ENCODE measurements at regions not wholly inside any gene's neighbourhood (a gene's known extent, or its start where the extent isn't known, plus 50 kb on each side); places are given as distances from the start of the nearest gene placed in this dataset.

GRCh38 chr20:11221046-11221445 lies 547.2 kb upstream of the JAG1 start:
- Histone ChIP-seq H3K27me3 (ENCODE audit: control insufficient read depth in 3 of 3, insufficient read depth in 3 of 3, low read length in 3 of 3) (no peaks in the 10 kb centered on the region), H3K27ac (ENCODE audit: low read depth, low read length) (no peak overlapping the region), H3K36me3 (ENCODE audit: control insufficient read depth in 3 of 3, insufficient read depth in 3 of 3, low read length in 3 of 3) (no peaks in the 10 kb centered on the region), H3K9me3 (ENCODE audit: control insufficient read depth in 3 of 3, low read length in 3 of 3) (no peaks in the 10 kb centered on the region), H3K4me3 (ENCODE audit: low read length in 3 of 3) (no peak overlapping the region), H3K9ac (ENCODE audit: low read depth in 1 of 3, low read length in 3 of 3) (no peak overlapping the region), H3K4me1 (ENCODE audit: control insufficient read depth in 3 of 3, insufficient read depth in 3 of 3, low read length in 3 of 3) (peaks cover 0 to 3% (median 0%) of the 10 kb centered on the region in 3 donors)

GRCh38 chr20:11222243-11222642 lies 548.4 kb upstream of the JAG1 start:
- Histone ChIP-seq H3K27ac (ENCODE audit: low read depth, low read length) (no peak overlapping the region), H3K4me1 (ENCODE audit: control insufficient read depth in 3 of 3, insufficient read depth in 3 of 3, low read length in 3 of 3) (peaks cover 0 to 3% (median 0%) of the 10 kb centered on the region in 3 donors)

GRCh38 chr20:11227602-11228001 lies 553.8 kb upstream of the JAG1 start:
- Histone ChIP-seq H3K27me3 (ENCODE audit: control insufficient read depth in 3 of 3, insufficient read depth in 3 of 3, low read length in 3 of 3) (no peaks in the 10 kb centered on the region), H3K27ac (ENCODE audit: low read depth, low read length) (no peak overlapping the region), H3K9ac (ENCODE audit: low read depth in 1 of 3, low read length in 3 of 3) (no peak overlapping the region), H3K4me1 (ENCODE audit: control insufficient read depth in 3 of 3, insufficient read depth in 3 of 3, low read length in 3 of 3) (peaks cover 5 to 9% (median 8%) of the 10 kb centered on the region in 3 donors), H3K36me3 (ENCODE audit: control insufficient read depth in 3 of 3, insufficient read depth in 3 of 3, low read length in 3 of 3) (no peaks in the 10 kb centered on the region), H3K4me3 (ENCODE audit: low read length in 3 of 3) (no peak overlapping the region), H3K9me3 (ENCODE audit: control insufficient read depth in 3 of 3, low read length in 3 of 3) (no peaks in the 10 kb centered on the region)

More at GRCh38 chr20:11222243-11222642, 548.4 kb upstream of the JAG1 start:
- Histone ChIP-seq H3K36me3 (ENCODE audit: control insufficient read depth in 3 of 3, insufficient read depth in 3 of 3, low read length in 3 of 3) (no peaks in the 10 kb centered on the region), H3K9ac (ENCODE audit: low read depth in 1 of 3, low read length in 3 of 3) (no peak overlapping the region), H3K4me3 (ENCODE audit: low read length in 3 of 3) (no peak overlapping the region), H3K9me3 (ENCODE audit: control insufficient read depth in 3 of 3, low read length in 3 of 3) (no peaks in the 10 kb centered on the region), H3K27me3 (ENCODE audit: control insufficient read depth in 3 of 3, insufficient read depth in 3 of 3, low read length in 3 of 3) (no peaks in the 10 kb centered on the region)

- Histone ChIP-seq H3K27ac (ENCODE audit: low read depth, low read length) (no peak overlapping the region), H3K36me3 (ENCODE audit: control insufficient read depth in 3 of 3, insufficient read depth in 3 of 3, low read length in 3 of 3) (no peaks in the 10 kb centered on the region), H3K4me3 (ENCODE audit: low read length in 3 of 3) (no peak overlapping the region)
Measured at GRCh38 chr20:11229772-11230171, 556.0 kb upstream of the JAG1 start.

GRCh38 chr20:11230999-11231398 lies 557.2 kb upstream of the JAG1 start:
- Histone ChIP-seq H3K4me3 (ENCODE audit: low read length in 3 of 3) (no peak overlapping the region), H3K9me3 (ENCODE audit: control insufficient read depth in 3 of 3, low read length in 3 of 3) (no peaks in the 10 kb centered on the region), H3K4me1 (ENCODE audit: control insufficient read depth in 3 of 3, insufficient read depth in 3 of 3, low read length in 3 of 3) (peaks cover 7 to 9% (median 8%) of the 10 kb centered on the region in 3 donors), H3K9ac (ENCODE audit: low read depth in 1 of 3, low read length in 3 of 3) (no peak overlapping the region), H3K27ac (ENCODE audit: low read depth, low read length) (no peak overlapping the region), H3K36me3 (ENCODE audit: control insufficient read depth in 3 of 3, insufficient read depth in 3 of 3, low read length in 3 of 3) (no peaks in the 10 kb centered on the region), H3K27me3 (ENCODE audit: control insufficient read depth in 3 of 3, insufficient read depth in 3 of 3, low read length in 3 of 3) (no peaks in the 10 kb centered on the region)

More at GRCh38 chr20:11229772-11230171, 556.0 kb upstream of the JAG1 start:
- Histone ChIP-seq H3K9me3 (ENCODE audit: control insufficient read depth in 3 of 3, low read length in 3 of 3) (no peaks in the 10 kb centered on the region), H3K27me3 (ENCODE audit: control insufficient read depth in 3 of 3, insufficient read depth in 3 of 3, low read length in 3 of 3) (no peaks in the 10 kb centered on the region), H3K4me1 (ENCODE audit: control insufficient read depth in 3 of 3, insufficient read depth in 3 of 3, low read length in 3 of 3) (peaks cover 5 to 9% (median 8%) of the 10 kb centered on the region in 3 donors), H3K9ac (ENCODE audit: low read depth in 1 of 3, low read length in 3 of 3) (no peak overlapping the region)

- Histone ChIP-seq H3K27me3 (ENCODE audit: control insufficient read depth in 3 of 3, insufficient read depth in 3 of 3, low read length in 3 of 3) (no peaks in the 10 kb centered on the region), H3K4me1 (ENCODE audit: control insufficient read depth in 3 of 3, insufficient read depth in 3 of 3, low read length in 3 of 3) (peaks cover 7 to 9% (median 8%) of the 10 kb centered on the region in 3 donors), H3K27ac (ENCODE audit: low read depth, low read length) (no peak overlapping the region), H3K4me3 (ENCODE audit: low read length in 3 of 3) (no peak overlapping the region), H3K36me3 (ENCODE audit: control insufficient read depth in 3 of 3, insufficient read depth in 3 of 3, low read length in 3 of 3) (no peaks in the 10 kb centered on the region), H3K9me3 (ENCODE audit: control insufficient read depth in 3 of 3, low read length in 3 of 3) (no peaks in the 10 kb centered on the region), H3K9ac (ENCODE audit: low read depth in 1 of 3, low read length in 3 of 3) (no peak overlapping the region)
Measured at GRCh38 chr20:11231742-11232648, 558.2 kb upstream of the JAG1 start.

GRCh38 chr20:11232896-11233295 lies 559.1 kb upstream of the JAG1 start:
- no peaks in the 10 kb centered on the region for H3K27me3 ChIP-seq (ENCODE audit: control insufficient read depth in 3 of 3, insufficient read depth in 3 of 3, low read length in 3 of 3)
- no peaks in the 10 kb centered on the region for H3K36me3 ChIP-seq (ENCODE audit: control insufficient read depth in 3 of 3, insufficient read depth in 3 of 3, low read length in 3 of 3)
- no peak overlapping the region for H3K9ac ChIP-seq (ENCODE audit: low read depth in 1 of 3, low read length in 3 of 3)
- H3K4me3 ChIP-seq (ENCODE audit: low read length in 3 of 3) = no peak overlapping the region
- H3K9me3 ChIP-seq (ENCODE audit: control insufficient read depth in 3 of 3, low read length in 3 of 3) = no peaks in the 10 kb centered on the region
- H3K27ac ChIP-seq (ENCODE audit: low read depth, low read length) = no peak overlapping the region
- peaks cover 7 to 9% (median 8%) of the 10 kb centered on the region in 3 donors for H3K4me1 ChIP-seq (ENCODE audit: control insufficient read depth in 3 of 3, insufficient read depth in 3 of 3, low read length in 3 of 3)

- Histone ChIP-seq H3K4me1 (ENCODE audit: control insufficient read depth in 3 of 3, insufficient read depth in 3 of 3, low read length in 3 of 3) (peaks cover 4 to 8% (median 7%) of the 10 kb centered on the region in 3 donors), H3K27me3 (ENCODE audit: control insufficient read depth in 3 of 3, insufficient read depth in 3 of 3, low read length in 3 of 3) (no peaks in the 10 kb centered on the region), H3K9me3 (ENCODE audit: control insufficient read depth in 3 of 3, low read length in 3 of 3) (no peaks in the 10 kb centered on the region), H3K4me3 (ENCODE audit: low read length in 3 of 3) (no peak overlapping the region), H3K36me3 (ENCODE audit: control insufficient read depth in 3 of 3, insufficient read depth in 3 of 3, low read length in 3 of 3) (no peaks in the 10 kb centered on the region), H3K27ac (ENCODE audit: low read depth, low read length) (no peak overlapping the region), H3K9ac (ENCODE audit: low read depth in 1 of 3, low read length in 3 of 3) (no peak overlapping the region)
Measured at GRCh38 chr20:11234181-11234580, 560.4 kb upstream of the JAG1 start.

- Histone ChIP-seq H3K36me3 (ENCODE audit: control insufficient read depth in 3 of 3, insufficient read depth in 3 of 3, low read length in 3 of 3) (no peaks in the 10 kb centered on the region), H3K4me3 (ENCODE audit: low read length in 3 of 3) (no peak overlapping the region), H3K9ac (ENCODE audit: low read depth in 1 of 3, low read length in 3 of 3) (no peak overlapping the region), H3K4me1 (ENCODE audit: control insufficient read depth in 3 of 3, insufficient read depth in 3 of 3, low read length in 3 of 3) (peaks cover 3 to 7% (median 5%) of the 10 kb centered on the region in 3 donors), H3K27me3 (ENCODE audit: control insufficient read depth in 3 of 3, insufficient read depth in 3 of 3, low read length in 3 of 3) (no peaks in the 10 kb centered on the region), H3K9me3 (ENCODE audit: control insufficient read depth in 3 of 3, low read length in 3 of 3) (no peaks in the 10 kb centered on the region), H3K27ac (ENCODE audit: low read depth, low read length) (no peak overlapping the region)
Measured at GRCh38 chr20:11234608-11235007, 560.8 kb upstream of the JAG1 start.

GRCh38 chr20:11235058-11235457 lies 561.3 kb upstream of the JAG1 start:
- no peak overlapping the region for H3K4me3 ChIP-seq (ENCODE audit: low read length in 3 of 3)
- no peaks in the 10 kb centered on the region for H3K9me3 ChIP-seq (ENCODE audit: control insufficient read depth in 3 of 3, low read length in 3 of 3)
- H3K36me3 ChIP-seq (ENCODE audit: control insufficient read depth in 3 of 3, insufficient read depth in 3 of 3, low read length in 3 of 3) = no peaks in the 10 kb centered on the region
- H3K4me1 ChIP-seq (ENCODE audit: control insufficient read depth in 3 of 3, insufficient read depth in 3 of 3, low read length in 3 of 3) = peaks cover 0 to 2% (median 2%) of the 10 kb centered on the region in 3 donors
- H3K27me3 ChIP-seq (ENCODE audit: control insufficient read depth in 3 of 3, insufficient read depth in 3 of 3, low read length in 3 of 3) = no peaks in the 10 kb centered on the region
- no peak overlapping the region for H3K9ac ChIP-seq (ENCODE audit: low read depth in 1 of 3, low read length in 3 of 3)
- peak overlapping the region; percentile 20 for H3K27ac ChIP-seq (ENCODE audit: low read depth, low read length)

All from skeletal muscle tissue (tissue), 3 donors.